ENCODE measurements at regions not wholly inside any gene's neighbourhood (a gene's known extent, or its start where the extent isn't known, plus 50 kb on each side); places are given as distances from the start of the nearest gene placed in this dataset.

DNA sequence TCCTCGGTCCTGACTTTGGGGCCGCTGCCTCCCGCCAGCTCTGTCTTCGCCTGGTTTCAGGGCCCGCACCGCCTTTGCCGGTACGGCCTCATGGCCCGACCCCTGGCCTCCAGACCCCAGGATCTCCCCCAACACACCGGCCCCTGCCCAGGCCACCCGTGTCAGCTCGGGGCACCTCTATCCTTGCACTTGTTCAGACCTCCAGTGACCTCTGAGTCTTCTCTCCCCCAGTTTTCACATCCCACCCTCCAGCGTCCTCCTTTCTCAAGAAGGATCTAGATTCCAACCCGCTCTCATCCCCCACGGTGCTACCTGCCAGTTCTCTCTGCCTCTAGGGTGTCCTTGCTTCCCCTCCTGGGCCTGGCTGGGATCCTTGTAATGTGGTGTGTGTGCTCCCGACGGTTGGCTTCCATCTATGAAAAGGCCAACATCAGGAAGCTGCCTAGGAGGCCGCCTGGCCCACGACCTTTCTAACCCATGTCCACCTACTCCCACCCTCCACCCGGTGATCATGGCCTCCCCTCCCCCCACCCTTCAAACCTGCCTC is 61.1 kb downstream of the SPATA31C2 start:
- POLR2A ChIA-PET, result no interaction called here

DNA sequence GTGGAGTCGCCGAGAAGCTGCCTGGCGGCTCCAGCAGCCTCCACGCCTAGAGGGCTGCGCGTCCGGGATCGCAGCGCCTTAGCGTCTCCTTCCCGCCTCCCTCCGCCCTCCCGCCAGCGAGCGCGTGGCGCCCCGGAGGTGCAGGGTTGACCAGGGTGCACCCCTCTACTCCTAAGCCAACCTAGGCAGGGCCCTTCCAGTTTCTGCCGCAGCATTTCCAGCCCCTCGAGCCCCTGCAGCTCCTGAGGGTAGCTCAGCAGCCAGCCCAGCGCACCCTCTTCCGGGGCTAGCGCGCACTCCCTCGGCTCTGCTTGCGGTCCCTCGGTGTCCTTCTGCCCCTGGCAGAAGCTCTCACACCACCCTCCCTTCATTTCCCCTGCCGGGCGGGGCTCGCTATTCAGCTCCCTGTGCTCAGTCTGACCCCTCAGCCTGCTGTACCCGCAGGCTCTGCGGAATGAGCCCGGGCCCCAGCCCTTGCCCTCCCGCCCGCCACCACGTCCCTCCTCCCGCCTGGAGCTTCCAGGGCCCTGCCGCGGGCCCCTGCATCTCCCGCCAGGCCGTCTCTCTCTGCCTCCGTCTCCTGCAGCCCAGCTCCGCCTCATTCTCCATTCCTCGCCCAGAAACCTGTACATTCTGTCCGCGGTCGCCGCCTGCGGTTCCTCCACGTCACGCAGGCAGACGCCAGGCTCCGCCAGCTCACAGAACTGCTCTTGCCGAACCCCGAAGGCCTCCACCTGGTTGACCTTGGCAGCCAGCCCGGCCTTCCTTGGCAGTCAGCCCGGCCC is 61.8 kb downstream of the SPATA31C2 start:
- peaks cover 13% of the 10 kb centered on the region for H3K4me1 Mint-ChIP-seq
- H3K27me3 Mint-ChIP-seq, result peaks cover 71% of the 10 kb centered on the region
- peak; percentile 81 for ATAC-seq (ENCODE audit: low read depth)
- H3K27ac Mint-ChIP-seq, result no peak overlapping the region
- peak; percentile 66 for DNase-seq
- H3K36me3 Mint-ChIP-seq, result no peaks in the 10 kb centered on the region
- POLR2A ChIA-PET, result no interaction called here
- H3K4me3 Mint-ChIP-seq, result peak overlapping the region; percentile 91
- H3K9me3 Mint-ChIP-seq, result no peaks in the 10 kb centered on the region

More for the DNA sequence above, 61.1 kb downstream of the SPATA31C2 start:
- Mint-ChIP-seq H3K27ac (no peak overlapping the region), H3K9me3 (no peaks in the 10 kb centered on the region), H3K36me3 (no peaks in the 10 kb centered on the region), H3K27me3 (peaks cover 64% of the 10 kb centered on the region), H3K4me1 (peaks cover 13% of the 10 kb centered on the region), H3K4me3 (peak overlapping the region; percentile 91)
- ATAC-seq (ENCODE audit: low read depth) (no peak), DNase-seq (no peak)

DNA sequence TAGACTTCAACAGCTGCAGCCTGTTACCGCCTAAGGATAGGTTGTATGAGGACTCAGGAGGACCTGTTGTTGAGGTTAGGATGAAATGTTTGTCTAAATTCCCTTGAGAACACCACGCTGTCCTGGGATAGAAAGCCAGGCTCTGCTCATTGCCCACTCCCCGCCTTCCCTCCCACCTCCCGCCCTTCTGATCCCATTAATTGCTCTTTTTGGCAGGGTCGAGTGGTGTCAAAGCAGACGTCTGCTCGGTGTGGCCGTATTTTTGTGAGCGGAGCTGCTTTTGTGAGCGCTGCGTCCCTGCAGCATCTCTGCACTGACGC is 62.3 kb downstream of the SPATA31C2 start:
- H3K4me1 Mint-ChIP-seq, result peaks cover 13% of the 10 kb centered on the region
- H3K9me3 Mint-ChIP-seq, result no peaks in the 10 kb centered on the region
- peak overlapping the region; percentile 91 for H3K4me3 Mint-ChIP-seq
- H3K27ac Mint-ChIP-seq, result no peak overlapping the region
- no peaks in the 10 kb centered on the region for H3K36me3 Mint-ChIP-seq
- no peak for ATAC-seq (ENCODE audit: low read depth)
- peaks cover 76% of the 10 kb centered on the region for H3K27me3 Mint-ChIP-seq
- DNase-seq, result no peak
- POLR2A ChIA-PET, result no interaction called here

DNA sequence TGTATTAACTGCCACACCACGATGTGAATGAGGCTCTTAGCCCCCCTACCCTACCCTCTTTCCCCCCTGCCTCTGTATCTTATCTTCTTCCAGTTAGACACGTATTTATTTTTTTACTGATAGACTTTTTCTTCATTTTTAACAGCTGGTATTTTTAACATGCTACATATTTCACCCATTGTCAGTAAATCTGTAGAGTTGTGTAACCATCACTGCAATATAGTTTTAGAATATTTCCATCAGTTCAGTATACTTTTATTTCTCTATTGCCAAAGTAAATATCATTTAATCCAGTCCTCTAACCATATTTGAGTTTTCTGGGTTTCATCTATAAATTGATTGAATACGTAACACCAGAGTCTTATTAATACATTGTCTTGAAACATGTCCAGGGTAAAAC is 62.8 kb downstream of the SPATA31C2 start:
- no peak for ATAC-seq (ENCODE audit: low read depth)
- Mint-ChIP-seq H3K36me3 (no peaks in the 10 kb centered on the region), H3K4me1 (peaks cover 13% of the 10 kb centered on the region), H3K27me3 (peaks cover 80% of the 10 kb centered on the region), H3K27ac (no peak overlapping the region), H3K4me3 (peak overlapping the region; percentile 91), H3K9me3 (no peaks in the 10 kb centered on the region)
- POLR2A ChIA-PET, result no interaction called here
- DNase-seq, result no peak

DNA sequence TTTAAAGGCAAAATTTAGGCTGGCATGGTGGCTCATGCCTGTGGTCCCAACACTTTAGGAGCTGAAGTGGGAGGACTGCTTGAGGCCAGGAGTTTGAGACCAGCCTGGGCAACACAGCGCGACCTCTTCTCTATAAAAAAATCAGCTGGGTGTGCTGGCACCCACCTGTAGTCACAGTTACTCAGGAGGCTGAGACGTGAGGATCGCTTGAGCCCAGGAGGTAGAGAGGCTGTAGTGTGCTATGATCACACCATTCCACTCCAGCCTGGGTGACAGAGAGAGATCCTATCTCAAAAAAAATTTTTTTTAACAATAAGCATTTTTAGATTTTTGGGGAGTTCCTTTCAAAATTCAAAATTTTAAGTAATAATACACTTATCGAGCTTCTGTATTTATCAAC is 63.3 kb downstream of the SPATA31C2 start:
- ATAC-seq (ENCODE audit: low read depth) (no peak), DNase-seq (no peak)
- no peak overlapping the region for H3K27ac Mint-ChIP-seq
- peaks cover 13% of the 10 kb centered on the region for H3K4me1 Mint-ChIP-seq
- POLR2A ChIA-PET, result no interaction called here
- H3K36me3 Mint-ChIP-seq, result no peaks in the 10 kb centered on the region
- H3K9me3 Mint-ChIP-seq, result no peaks in the 10 kb centered on the region
- H3K27me3 Mint-ChIP-seq, result peaks cover 82% of the 10 kb centered on the region
- no peak overlapping the region for H3K4me3 Mint-ChIP-seq

DNA sequence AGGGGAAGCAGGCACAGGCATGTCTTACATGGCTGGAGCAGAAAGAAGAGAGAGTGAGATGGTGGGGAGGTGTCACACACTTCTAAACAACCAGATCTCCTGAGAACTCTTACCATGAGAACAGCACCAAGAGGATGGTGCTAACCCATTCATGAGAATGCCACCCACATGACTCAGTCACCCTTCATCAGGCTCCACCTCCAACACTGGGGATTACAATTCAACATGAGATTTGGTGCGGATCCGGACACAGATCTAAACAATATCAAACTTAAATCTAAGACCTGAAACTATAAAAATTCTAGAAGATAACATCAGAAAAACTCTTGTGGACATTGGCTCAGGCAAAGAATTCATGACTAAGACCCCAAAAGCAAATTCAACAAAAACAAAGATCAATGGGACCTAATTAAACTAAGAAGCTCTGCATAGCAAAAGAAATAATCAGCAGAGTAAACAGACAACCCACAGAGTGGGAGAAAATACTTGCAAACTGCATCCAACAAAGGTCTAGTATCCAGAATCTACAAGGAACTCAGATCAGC is 65.4 kb downstream of the SPATA31C2 start:
- no peaks in the 10 kb centered on the region for H3K36me3 Mint-ChIP-seq
- no peak for ATAC-seq (ENCODE audit: low read depth)
- H3K27me3 Mint-ChIP-seq, result peaks cover 72% of the 10 kb centered on the region
- no peak for DNase-seq
- H3K27ac Mint-ChIP-seq, result no peak overlapping the region
- POLR2A ChIA-PET, result no interaction called here
- H3K4me1 Mint-ChIP-seq, result peaks cover 13% of the 10 kb centered on the region
- no peak overlapping the region for H3K4me3 Mint-ChIP-seq
- no peaks in the 10 kb centered on the region for H3K9me3 Mint-ChIP-seq

DNA sequence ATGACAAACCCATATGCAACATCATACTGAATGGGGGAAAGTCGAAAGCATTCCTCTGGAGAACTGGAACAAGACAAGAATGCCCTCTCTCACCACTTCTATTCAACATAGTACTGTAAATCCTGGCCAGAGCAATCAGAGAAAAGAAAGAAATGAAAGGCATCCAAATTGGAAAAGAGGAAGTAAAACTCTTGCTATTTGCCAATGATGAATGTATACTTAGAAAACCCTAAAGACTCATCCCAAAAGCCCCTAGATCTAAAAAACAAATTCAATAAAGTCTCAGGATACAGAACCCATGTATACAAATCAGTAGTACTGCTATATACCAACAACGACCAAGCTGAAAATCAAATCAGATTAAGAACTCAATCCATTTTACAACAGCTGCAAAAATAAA is 66.9 kb downstream of the SPATA31C2 start:
- no peak overlapping the region for H3K4me3 Mint-ChIP-seq
- peaks cover 8% of the 10 kb centered on the region for H3K4me1 Mint-ChIP-seq
- no peak overlapping the region for H3K27ac Mint-ChIP-seq
- ATAC-seq (ENCODE audit: low read depth) (no peak), DNase-seq (no peak)
- H3K36me3 Mint-ChIP-seq, result no peaks in the 10 kb centered on the region
- no peaks in the 10 kb centered on the region for H3K9me3 Mint-ChIP-seq
- POLR2A ChIA-PET, result no interaction called here
- peaks cover 63% of the 10 kb centered on the region for H3K27me3 Mint-ChIP-seq

DNA sequence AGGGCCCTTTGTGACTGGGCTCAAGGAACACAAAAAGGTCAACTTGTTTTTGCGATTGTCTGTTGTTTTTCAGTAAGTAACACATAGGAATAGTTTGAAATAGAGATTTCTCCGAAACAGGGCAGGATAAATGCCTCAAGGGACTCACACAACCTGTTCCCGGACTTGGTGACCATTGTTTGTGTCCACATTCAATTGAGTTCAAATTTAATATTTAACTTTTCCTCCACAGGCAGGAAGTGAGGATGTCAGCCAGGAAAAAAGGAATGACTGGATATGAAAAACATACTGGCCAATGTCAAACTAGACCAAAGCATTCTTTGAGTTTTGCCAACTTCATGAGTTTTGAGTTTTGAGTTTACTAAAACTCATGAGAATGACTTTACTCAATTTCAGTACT is 72.7 kb downstream of the SPATA31C2 start:
- peaks cover 19% of the 10 kb centered on the region for H3K27me3 Mint-ChIP-seq
- no peaks in the 10 kb centered on the region for H3K4me1 Mint-ChIP-seq
- POLR2A ChIA-PET, result no interaction called here
- no peak overlapping the region for H3K27ac Mint-ChIP-seq
- no peaks in the 10 kb centered on the region for H3K9me3 Mint-ChIP-seq
- DNase-seq (no peak), ATAC-seq (ENCODE audit: low read depth) (no peak)
- H3K36me3 Mint-ChIP-seq, result no peaks in the 10 kb centered on the region
- H3K4me3 Mint-ChIP-seq, result no peak overlapping the region

DNA sequence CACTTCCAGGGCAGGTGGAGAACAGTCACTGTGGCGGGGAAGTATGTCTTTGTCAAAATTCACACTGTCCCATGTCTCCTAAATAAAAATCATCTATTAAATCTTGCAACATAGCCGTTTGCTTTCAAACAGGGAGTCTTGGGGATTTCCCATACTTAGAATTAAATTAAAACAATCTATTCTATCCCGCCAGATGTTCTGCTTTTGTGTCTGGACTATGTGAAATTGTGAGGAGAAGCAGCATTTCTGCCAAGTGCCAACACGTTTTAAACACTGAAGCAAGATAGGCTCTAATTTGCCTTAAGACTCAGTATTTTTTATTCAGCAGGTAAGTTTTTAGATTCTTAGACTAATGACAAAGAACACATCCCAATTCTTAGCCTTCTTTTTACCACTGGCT is 73.7 kb downstream of the SPATA31C2 start:
- no peaks in the 10 kb centered on the region for H3K36me3 Mint-ChIP-seq
- DNase-seq (no peak), ATAC-seq (ENCODE audit: low read depth) (no peak)
- H3K4me3 Mint-ChIP-seq, result no peak overlapping the region
- peaks cover 12% of the 10 kb centered on the region for H3K27me3 Mint-ChIP-seq
- H3K27ac Mint-ChIP-seq, result no peak overlapping the region
- H3K4me1 Mint-ChIP-seq, result peaks cover under 1% of the 10 kb centered on the region
- POLR2A ChIA-PET, result no interaction called here
- no peaks in the 10 kb centered on the region for H3K9me3 Mint-ChIP-seq

DNA sequence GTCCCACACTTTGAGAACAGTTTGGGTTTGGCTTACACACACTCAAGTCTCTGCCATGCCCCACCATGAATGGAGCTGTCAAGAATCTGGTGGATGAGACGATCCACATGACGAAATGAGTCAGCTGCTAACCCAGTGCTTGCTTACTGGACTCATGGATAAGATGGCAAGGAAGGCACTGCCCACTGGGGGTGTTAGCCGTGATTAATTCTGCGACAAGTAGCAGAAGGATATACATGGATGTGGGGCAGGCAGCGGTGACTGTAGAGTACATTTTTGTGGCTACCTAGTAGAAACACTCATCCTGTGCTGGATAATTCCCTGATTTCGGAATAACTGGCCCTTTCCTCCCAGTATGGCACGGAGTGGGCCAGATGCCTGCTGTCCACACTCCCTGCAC is 77.5 kb downstream of the SPATA31C2 start:
- no peak for ATAC-seq (ENCODE audit: low read depth)
- Mint-ChIP-seq H3K4me3 (no peak overlapping the region), H3K9me3 (no peaks in the 10 kb centered on the region), H3K36me3 (no peaks in the 10 kb centered on the region), H3K27ac (no peak overlapping the region), H3K27me3 (peaks cover 7% of the 10 kb centered on the region), H3K4me1 (peaks cover 4% of the 10 kb centered on the region)
- no peak for DNase-seq
- POLR2A ChIA-PET, result no interaction called here

DNA sequence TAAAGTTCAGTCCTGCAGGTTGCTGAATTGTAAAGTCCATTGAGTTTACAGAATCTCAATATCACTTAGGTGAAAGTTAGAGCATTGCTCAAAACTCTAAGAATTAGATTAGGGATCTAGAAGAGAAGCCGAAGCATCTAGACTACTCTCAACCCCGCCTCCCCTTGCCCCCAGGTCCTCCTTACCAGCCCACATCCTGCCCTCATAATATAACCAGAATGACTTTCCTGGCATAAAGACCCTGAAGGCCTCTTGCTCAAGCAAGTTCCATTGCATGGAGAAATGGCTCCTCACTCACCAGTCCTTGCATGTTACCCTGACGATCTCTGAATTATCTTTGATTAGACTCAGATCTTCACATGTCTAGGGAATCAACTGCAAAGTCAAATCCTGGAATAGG is 78.8 kb downstream of the SPATA31C2 start:
- H3K27me3 Mint-ChIP-seq, result peaks cover 7% of the 10 kb centered on the region
- peak; percentile 36 for ATAC-seq (ENCODE audit: low read depth)
- H3K27ac Mint-ChIP-seq, result no peak overlapping the region
- peaks cover 4% of the 10 kb centered on the region for H3K4me1 Mint-ChIP-seq
- no peak for DNase-seq
- no peak overlapping the region for H3K4me3 Mint-ChIP-seq
- POLR2A ChIA-PET, result no interaction called here
- H3K9me3 Mint-ChIP-seq, result no peaks in the 10 kb centered on the region
- no peaks in the 10 kb centered on the region for H3K36me3 Mint-ChIP-seq

DNA sequence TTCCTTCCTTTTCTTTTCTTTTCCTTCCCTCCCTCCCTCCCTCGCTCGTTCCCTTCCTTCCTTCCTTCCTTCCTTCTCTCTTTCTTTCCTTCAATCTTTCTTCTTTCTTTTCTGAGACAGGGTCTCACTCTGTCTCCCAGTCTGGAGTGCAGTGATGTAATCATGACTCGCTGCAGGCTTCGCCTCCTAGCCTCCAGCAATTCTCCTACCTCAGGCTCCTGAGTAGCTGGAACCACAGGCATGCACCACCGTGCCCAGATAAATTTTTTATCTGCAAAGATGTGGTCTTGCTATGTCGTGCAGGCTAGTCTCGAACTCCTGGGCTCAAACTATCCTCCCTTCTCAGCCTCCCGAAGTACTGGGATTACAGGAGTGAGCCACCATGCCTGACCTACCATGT is 81.4 kb downstream of the SPATA31C2 start:
- no peak overlapping the region for H3K4me3 Mint-ChIP-seq
- POLR2A ChIA-PET, result no interaction called here
- H3K36me3 Mint-ChIP-seq, result no peaks in the 10 kb centered on the region
- H3K27ac Mint-ChIP-seq, result no peak overlapping the region
- peaks cover 4% of the 10 kb centered on the region for H3K4me1 Mint-ChIP-seq
- no peak for ATAC-seq (ENCODE audit: low read depth)
- DNase-seq, result no peak
- H3K9me3 Mint-ChIP-seq, result no peaks in the 10 kb centered on the region
- no peaks in the 10 kb centered on the region for H3K27me3 Mint-ChIP-seq

DNA sequence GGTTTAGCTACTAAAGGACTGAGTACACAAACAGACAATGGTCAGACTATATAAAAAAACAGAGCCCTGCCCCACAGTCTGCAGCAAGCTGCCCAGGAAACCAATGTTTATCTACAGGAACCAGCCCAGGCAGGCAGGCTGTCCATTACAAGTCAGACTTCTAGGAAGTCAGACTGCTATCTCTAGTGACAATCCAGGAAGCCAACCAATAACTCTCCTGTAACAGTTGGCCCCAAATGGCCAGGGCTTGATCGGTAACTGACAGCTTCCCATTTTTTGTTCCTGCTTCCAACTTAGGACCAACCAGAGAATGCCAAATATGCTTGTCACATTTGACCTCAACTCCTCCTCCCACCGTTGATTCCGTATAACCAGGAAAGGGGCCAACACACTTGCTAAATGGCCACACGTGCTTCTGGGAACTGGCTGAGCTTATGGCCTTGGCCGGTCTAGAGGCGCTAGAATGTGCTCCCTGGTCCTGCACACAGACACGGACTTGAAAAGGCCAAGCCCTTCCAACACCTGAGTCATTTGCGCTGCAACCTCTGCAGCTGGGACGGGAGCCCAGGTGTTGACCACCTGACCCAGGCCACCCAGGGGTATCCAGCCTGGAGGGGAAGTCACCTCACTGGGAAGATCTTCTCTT is 79.6 kb upstream of the CDK20 start:
- DNase-seq (no peak), ATAC-seq (ENCODE audit: low read depth) (no peak)
- no peak overlapping the region for H3K27ac Mint-ChIP-seq
- no peaks in the 10 kb centered on the region for H3K36me3 Mint-ChIP-seq
- no peaks in the 10 kb centered on the region for H3K9me3 Mint-ChIP-seq
- no peaks in the 10 kb centered on the region for H3K4me1 Mint-ChIP-seq
- H3K4me3 Mint-ChIP-seq, result no peak overlapping the region
- POLR2A ChIA-PET, result no interaction called here
- no peaks in the 10 kb centered on the region for H3K27me3 Mint-ChIP-seq

DNA sequence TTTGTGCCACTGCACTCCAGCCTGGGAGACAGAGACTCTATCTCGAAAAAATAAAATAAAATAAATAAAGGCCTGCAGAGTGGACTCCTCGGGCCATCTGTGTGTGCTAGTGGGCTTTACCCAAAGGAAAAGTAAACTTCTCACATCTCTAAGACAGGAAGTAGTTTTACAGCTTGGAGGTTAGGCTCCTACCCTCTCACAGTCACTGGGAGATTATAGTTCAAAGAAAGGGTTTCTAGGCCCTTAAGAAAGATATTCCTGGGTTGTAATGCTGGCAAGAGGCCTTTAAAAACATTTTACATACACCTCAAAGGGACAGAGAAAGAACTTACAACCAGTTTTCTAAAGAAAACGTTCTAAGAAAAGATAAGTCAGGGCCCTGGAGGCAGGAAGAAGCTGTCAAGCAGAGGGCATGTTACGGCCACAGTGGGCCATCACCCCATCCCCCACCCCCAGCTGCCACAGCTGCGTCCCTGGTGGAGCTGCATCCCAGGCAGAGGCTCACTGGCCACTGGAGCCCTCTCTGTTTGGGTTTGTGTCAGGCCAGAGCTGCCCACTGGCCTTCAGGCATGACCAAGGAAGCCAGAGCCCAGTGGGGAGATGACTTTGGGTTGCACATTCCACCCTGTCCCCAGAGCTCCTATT is 78.1 kb upstream of the CDK20 start:
- Mint-ChIP-seq H3K27ac (no peak overlapping the region), H3K4me3 (no peak overlapping the region), H3K36me3 (no peaks in the 10 kb centered on the region), H3K9me3 (no peaks in the 10 kb centered on the region), H3K4me1 (peaks cover 4% of the 10 kb centered on the region), H3K27me3 (peaks cover 2% of the 10 kb centered on the region)
- ATAC-seq (ENCODE audit: low read depth), result no peak
- no peak for DNase-seq
- POLR2A ChIA-PET, result interaction anchor here (0.6 kb wide), 1 partner anchor 273 kb away, joined by 4 read pairs; no protein-coding TSS in a partner anchor
